H9 (cell line): ENCODE measurements at regions not wholly inside any gene's neighbourhood (a gene's known extent, or its start where the extent isn't known, plus 50 kb on each side); places are given as distances from the start of the nearest gene placed in this dataset.

ENCODE experiments used
- DNase-seq: peaks from one replicate; pipeline ENCODE4 v3.0.0-alpha.2; 2017
- H2AFZ ChIP-seq: one replicate; pipeline ENCODE4 v1.6.1; 2013; ENCODE audit warnings: mild to moderate bottlenecking, low read length, control low read depth, moderate library complexity
- H2AK5ac ChIP-seq: 2 replicates; pipeline ENCODE4 v1.6.1; 2013; ENCODE audit warnings: low read length, control low read depth, mixed read lengths; ENCODE audit not compliant: insufficient read length
- H2BK120ac ChIP-seq: one replicate; pipeline ENCODE4 v1.6.1; 2013; ENCODE audit warnings: low read depth, mild to moderate bottlenecking, low read length, control low read depth, inconsistent platforms; ENCODE audit not compliant: poor library complexity, severe bottlenecking
- H2BK12ac ChIP-seq: 2 replicates; pipeline ENCODE4 v1.6.1; 2013; ENCODE audit warnings: low read length, control low read depth, mixed read lengths, low read depth; ENCODE audit not compliant: insufficient read length
- H2BK15ac ChIP-seq: 2 replicates; pipeline ENCODE4 v1.6.1; 2013; ENCODE audit warnings: low read depth, low read length, control low read depth
- H2BK20ac ChIP-seq: one replicate; pipeline ENCODE4 v1.6.1; 2013; ENCODE audit warnings: low read depth, mild to moderate bottlenecking, low read length, control low read depth, inconsistent platforms; ENCODE audit not compliant: poor library complexity, severe bottlenecking
- H2BK5ac ChIP-seq: 2 replicates; pipeline ENCODE4 v1.6.1; 2013; ENCODE audit warnings: low read length, control low read depth, mixed read lengths; ENCODE audit not compliant: insufficient read length
- H3K14ac ChIP-seq: 2 replicates; pipeline ENCODE4 v1.6.1; 2013; ENCODE audit warnings: low read length, control low read depth; ENCODE audit not compliant: insufficient read depth
- H3K18ac ChIP-seq: 2 replicates; pipeline ENCODE4 v1.6.1; 2013; ENCODE audit warnings: low read depth, mild to moderate bottlenecking, mixed read lengths, low read length, control low read depth; ENCODE audit not compliant: insufficient read length
- H3K23ac ChIP-seq: 2 replicates; pipeline ENCODE4 v1.6.1; 2013; ENCODE audit warnings: low read length, control low read depth, mixed read lengths, low read depth; ENCODE audit not compliant: insufficient read length
- H3K23me2 ChIP-seq: 2 replicates; pipeline ENCODE4 v1.6.1; 2013; ENCODE audit warnings: low read depth, mild to moderate bottlenecking, mixed read lengths, low read length, control low read depth; ENCODE audit not compliant: insufficient read length, poor library complexity, severe bottlenecking
- H3K27ac ChIP-seq: 2 replicates; pipeline ENCODE4 v1.5.1; 2013; ENCODE audit warnings: low read length, control low read depth, mixed read lengths, low read depth; ENCODE audit not compliant: insufficient read length
- H3K27me3 ChIP-seq: 2 replicates; pipeline ENCODE4 v1.6.1; 2013; ENCODE audit warnings: low read length, control low read depth, inconsistent platforms; ENCODE audit not compliant: insufficient read depth
- H3K4ac ChIP-seq: 2 replicates; pipeline ENCODE4 v1.6.1; 2013; ENCODE audit warnings: low read depth, mild to moderate bottlenecking, control low read depth, inconsistent platforms, low read length, moderate library complexity
- H3K4me1 ChIP-seq: 2 replicates; pipeline ENCODE4 v1.6.1; 2013; ENCODE audit warnings: low read length, control low read depth, inconsistent platforms; ENCODE audit not compliant: insufficient read depth
- H3K4me2 ChIP-seq: 2 replicates; pipeline ENCODE4 v1.6.1; 2013; ENCODE audit warnings: low read length, control low read depth, mixed read lengths; ENCODE audit not compliant: insufficient read length, insufficient read depth
- H3K56ac ChIP-seq: 2 replicates; pipeline ENCODE4 v1.6.1; 2013; ENCODE audit warnings: low read depth, mild to moderate bottlenecking, mixed read lengths, low read length, control low read depth; ENCODE audit not compliant: insufficient read length
- H3K79me1 ChIP-seq: 2 replicates; pipeline ENCODE4 v1.6.1; 2013; ENCODE audit warnings: low read depth, mild to moderate bottlenecking, moderate library complexity, low read length, control low read depth, inconsistent platforms; ENCODE audit not compliant: insufficient read depth, poor library complexity, severe bottlenecking
- H3K79me2 ChIP-seq: 2 replicates; pipeline ENCODE4 v1.6.1; 2013; ENCODE audit warnings: low read length, control low read depth, inconsistent platforms; ENCODE audit not compliant: insufficient read depth
- H3K9ac ChIP-seq: 2 replicates; pipeline ENCODE4 v1.6.1; 2013; ENCODE audit warnings: low read length, control low read depth, mixed read lengths; ENCODE audit not compliant: insufficient read length; ENCODE audit errors: extremely low read depth
- H3K9me3 ChIP-seq: one replicate; pipeline ENCODE4 v1.6.1; 2013; ENCODE audit warnings: low read depth, low read length, inconsistent platforms; ENCODE audit not compliant: control insufficient read depth
- H3T11ph ChIP-seq: one replicate; pipeline ENCODE4 v1.6.1; 2013; ENCODE audit warnings: mild to moderate bottlenecking, low read length, control low read depth, inconsistent platforms
- H4K20me1 ChIP-seq: one replicate; pipeline ENCODE4 v1.6.1; 2013; ENCODE audit not compliant: control insufficient read depth, insufficient read length, insufficient read depth
- H4K5ac ChIP-seq: 2 replicates; pipeline ENCODE4 v1.6.1; 2013; ENCODE audit warnings: low read depth, mild to moderate bottlenecking, mixed read lengths, low read length, control low read depth; ENCODE audit not compliant: insufficient read length
- H4K8ac ChIP-seq: replicated peaks from 2 replicates; pipeline ENCODE4 v1.6.1; 2013; ENCODE audit warnings: low read length, control low read depth, mixed read lengths, low read depth; ENCODE audit not compliant: insufficient read length
- H4K91ac ChIP-seq: 2 replicates; pipeline ENCODE4 v1.6.1; 2013; ENCODE audit warnings: low read depth, mild to moderate bottlenecking, moderate library complexity, mixed read lengths, low read length, control low read depth; ENCODE audit not compliant: insufficient read length
- H3K27ac Mint-ChIP-seq, 3 experiments: 2 replicates in 2 of 3; 3 replicates in 1 of 3; pipeline ENCODE4 v1.8.0; 2020 to 2021; ENCODE audit warnings: mixed read lengths in 3 of 3, mild to moderate bottlenecking in 1 of 3, moderate library complexity in 1 of 3
- H3K27me3 Mint-ChIP-seq: 2 replicates; pipeline ENCODE4 v1.8.0; 2021; ENCODE audit warnings: low read depth, mild to moderate bottlenecking, moderate library complexity, mixed read lengths
- H3K36me3 Mint-ChIP-seq, 3 experiments: 2 replicates in 2 of 3; 3 replicates in 1 of 3; pipeline ENCODE4 v1.8.0; 2020 to 2021; ENCODE audit warnings: low read depth in 3 of 3, mixed read lengths in 3 of 3; ENCODE audit not compliant: insufficient read depth in 1 of 3
- H3K4me1 Mint-ChIP-seq, 2 experiments: 2 replicates each; pipeline ENCODE4 v1.8.0; 2020; ENCODE audit warnings: mixed read lengths in 2 of 2
- H3K4me3 Mint-ChIP-seq, 2 experiments: 2 replicates in 1 of 2; 3 replicates in 1 of 2; pipeline ENCODE4 v1.8.0; 2020 to 2021; ENCODE audit warnings: mild to moderate bottlenecking in 2 of 2, mixed read lengths in 2 of 2, moderate library complexity in 1 of 2
- H3K9me3 Mint-ChIP-seq, 2 experiments: 2 replicates in 1 of 2; 3 replicates in 1 of 2; pipeline ENCODE4 v1.8.0; 2020; ENCODE audit warnings: mild to moderate bottlenecking in 2 of 2, mixed read lengths in 2 of 2, moderate library complexity in 1 of 2
- CTCF ChIP-seq: fragments of 200-600 bp; sonication (generic); conservative IDR thresholded peaks from 3 replicates; pipeline ENCODE4 v1.8.0; 2021; ENCODE audit warnings: antibody characterized with exemption, mild to moderate bottlenecking
- WGBS: extraction: QIAGEN DNeasy Blood & Tissue Kit; methylation state at CpG from one replicate; pipeline ENCODE4 v1.1.7; 2013; ENCODE audit warnings: missing lambda C conversion rate, low lambda C conversion rate, mixed read lengths; ENCODE audit not compliant: insufficient read length; ENCODE audit errors: extremely low coverage; 5-methylcytosine and 5-hydroxymethylcytosine counted together

DNA sequence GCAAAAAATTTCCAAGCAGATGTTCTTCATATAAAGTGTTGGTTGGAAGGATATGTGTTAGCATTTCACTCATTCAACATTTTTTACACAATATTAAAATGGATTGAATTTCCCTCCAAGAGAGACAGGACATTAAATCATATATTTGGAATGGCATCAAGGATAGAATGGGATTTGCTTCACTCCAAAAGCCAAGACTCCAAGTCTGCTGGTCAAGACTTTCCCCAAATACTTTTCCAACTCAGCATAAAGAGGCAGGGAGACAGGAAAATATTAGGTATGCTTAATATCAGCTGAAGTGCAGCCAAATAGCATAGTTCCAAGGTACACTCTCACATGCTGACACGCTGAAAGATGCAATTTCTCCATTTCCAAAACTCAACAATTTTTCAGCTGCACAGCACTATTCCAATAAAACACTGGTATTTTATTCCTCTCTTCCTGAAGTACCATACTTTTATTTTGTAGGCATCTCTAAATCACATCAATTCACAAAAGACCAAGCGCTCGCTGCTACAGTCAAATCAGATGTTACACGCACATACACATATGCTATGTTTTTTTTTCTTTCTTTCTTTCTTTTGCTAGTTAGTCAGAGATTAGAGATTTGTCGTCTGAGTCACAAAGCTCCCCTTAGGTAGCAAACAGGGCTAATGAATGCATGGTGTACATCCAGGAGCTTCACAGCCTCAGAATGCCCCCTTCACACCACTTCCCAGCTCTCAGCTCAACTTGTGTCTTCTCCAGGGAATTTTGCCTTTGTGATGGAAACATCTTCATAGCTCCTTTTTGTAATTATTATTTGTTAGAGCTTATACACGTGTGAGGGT lies 1033.8 kb upstream of the AUTS2 start:
- Histone ChIP-seq H2BK120ac (no peak overlapping the region), H2BK15ac (no peak overlapping the region), H3K4ac (no peak overlapping the region), H4K91ac (no peak overlapping the region), H3K56ac (no peak overlapping the region), H4K20me1 (no peaks in the 10 kb centered on the region), H2BK12ac (no peak overlapping the region), H2AFZ (no peak overlapping the region), H3K27me3 (no peaks in the 10 kb centered on the region), H4K8ac (no peak overlapping the region), H4K5ac (no peak overlapping the region), H2BK5ac (no peak overlapping the region), H3K4me1 (no peaks in the 10 kb centered on the region), H3K14ac (no peak overlapping the region), H3K23me2 (no peaks in the 10 kb centered on the region), H3K4me2 (no peak overlapping the region), H3K9me3 (no peaks in the 10 kb centered on the region), H2AK5ac (no peak overlapping the region), H3K9ac (no peak overlapping the region), H3K23ac (no peak overlapping the region), H3K18ac (no peak overlapping the region), H3K79me2 (no peaks in the 10 kb centered on the region), H3K79me1 (no peaks in the 10 kb centered on the region), H2BK20ac (no peak overlapping the region), H3T11ph (no peak overlapping the region), H3K27ac (no peak overlapping the region)
- Mint-ChIP-seq H3K4me1 (no peaks in the 10 kb centered on the region), H3K27ac (no peak overlapping the region), H3K36me3 (no peaks in the 10 kb centered on the region), H3K4me3 (no peak overlapping the region), H3K9me3 (no peaks in the 10 kb centered on the region), H3K27me3 (no peaks in the 10 kb centered on the region; the same call in 1 of the 2 replicates)
- TF ChIP-seq CTCF: no peak
- no peak for DNase-seq
- WGBS: no CpG with 5 or more reads among the region's 6 CpGs
